Urothelium cell line (cell line): ENCODE measurements at regions not wholly inside any gene's neighbourhood (a gene's known extent, or its start where the extent isn't known, plus 50 kb on each side); places are given as distances from the start of the nearest gene placed in this dataset.

Experiments
- DNase-seq: peaks from one replicate; pipeline ENCODE4 v3.0.0; 2011; ENCODE audit warnings: low spot score, mixed read lengths
- FAIRE-seq: peaks from 2 replicates; lab custom pipeline; 2011; peaks lifted over from hg19 to GRCh38; lab: Jason Lieb, UNC

GRCh38 chr4:71151054-71151453, 157.6 kb downstream of the DCK start:
- no peak for DNase-seq
- FAIRE-seq: no peak

GRCh38 chr4:71156616-71157015, 163.2 kb downstream of the DCK start:
- FAIRE-seq: no peak
- no peak for DNase-seq

- DNase-seq (no peak), FAIRE-seq (no peak)
These were observed 168.9 kb downstream of the DCK start for GRCh38 chr4:71162386-71162785.

- FAIRE-seq (no peak), DNase-seq (no peak)
These were observed 169.9 kb downstream of the DCK start for GRCh38 chr4:71163317-71163716.

DNA sequence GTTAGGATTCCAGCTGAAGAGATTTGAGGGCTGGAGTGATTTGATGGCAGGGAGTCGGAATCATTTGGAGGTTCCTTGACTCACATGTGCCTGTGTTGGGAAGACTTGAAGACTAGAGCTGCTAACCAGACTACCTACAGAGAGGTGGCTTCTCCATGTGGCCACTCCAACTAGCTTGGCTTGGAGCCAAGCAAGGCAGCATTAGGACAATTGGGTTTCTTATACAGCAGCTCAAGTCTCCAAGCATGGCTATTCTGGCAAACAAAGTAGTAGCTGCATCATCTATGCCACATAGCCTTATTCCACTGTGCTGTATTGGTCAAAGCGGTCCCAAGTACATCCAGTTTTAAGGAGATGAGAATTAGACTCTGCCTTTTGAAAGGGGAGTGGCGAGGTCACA, 171.7 kb upstream of the SLC4A4 start:
- FAIRE-seq: peak; percentile 40
- DNase-seq: no peak

DNA sequence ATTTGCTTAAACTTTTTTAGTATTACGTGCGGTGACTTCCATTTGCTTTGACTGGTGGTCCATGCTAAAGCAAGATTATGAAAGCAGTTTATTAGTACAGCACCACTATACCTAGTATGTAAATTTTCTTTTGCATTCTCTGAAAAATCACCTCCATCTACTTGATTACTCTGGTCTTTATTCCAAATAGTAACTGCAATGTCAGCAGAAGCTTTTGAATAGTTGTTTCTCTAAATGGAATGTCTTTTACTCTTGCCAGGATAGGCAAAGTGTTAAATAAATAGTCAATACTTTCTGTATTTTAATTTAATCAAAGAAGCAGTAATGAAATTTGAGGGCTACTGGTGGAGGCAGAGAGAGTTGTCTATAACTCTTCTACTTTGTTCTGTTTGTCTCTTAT, 167.2 kb upstream of the SLC4A4 start:
- no peak for FAIRE-seq
- no peak for DNase-seq

DNA sequence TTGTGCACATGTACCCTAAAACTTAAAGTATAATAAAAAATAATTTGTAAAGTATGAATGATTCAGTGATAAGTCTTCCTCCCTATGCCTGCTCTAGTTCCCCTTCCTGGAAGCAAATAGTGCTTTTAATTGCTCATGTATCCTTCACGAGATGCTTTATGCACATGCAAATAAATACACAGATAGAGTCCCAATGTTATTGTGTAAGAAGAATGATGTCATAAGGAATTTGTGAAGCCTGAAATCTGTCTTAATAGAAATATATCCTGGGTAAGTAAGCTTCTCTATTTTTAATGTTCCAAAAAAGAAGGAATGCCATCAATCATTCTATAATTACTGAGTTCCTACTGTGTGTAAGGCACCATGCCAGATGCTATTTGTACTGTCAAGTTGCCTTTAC, 157.5 kb upstream of the SLC4A4 start:
- no peak for DNase-seq
- no peak for FAIRE-seq

GRCh38 chr4:71184195-71184781, 154.5 kb upstream of the SLC4A4 start:
- FAIRE-seq: no peak

GRCh38 chr4:71185037-71185436, 153.8 kb upstream of the SLC4A4 start:
- FAIRE-seq (no peak), DNase-seq (no peak)

More at GRCh38 chr4:71184195-71184781, 154.5 kb upstream of the SLC4A4 start:
- DNase-seq: peak; percentile 53

DNA sequence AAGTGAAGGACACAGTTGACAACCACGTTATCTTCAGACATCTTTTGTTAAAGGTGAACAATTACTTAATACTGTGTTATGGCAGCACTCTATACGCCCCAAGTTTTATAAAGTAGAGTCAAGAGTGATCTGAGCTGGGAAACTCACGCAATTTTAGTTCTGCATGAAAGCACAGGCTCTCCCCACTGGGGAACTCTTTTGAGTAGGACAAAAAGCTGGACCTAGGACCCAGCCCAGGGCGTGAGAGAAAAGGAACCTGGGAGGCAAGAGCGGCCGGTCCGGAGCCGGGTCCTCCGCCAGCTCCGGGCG, 152.6 kb upstream of the SLC4A4 start:
- no peak for DNase-seq
- FAIRE-seq: no peak

GRCh38 chr4:71186566-71187403, 152.0 kb upstream of the SLC4A4 start:
- DNase-seq: peak; percentile 91
- FAIRE-seq: no peak

DNA sequence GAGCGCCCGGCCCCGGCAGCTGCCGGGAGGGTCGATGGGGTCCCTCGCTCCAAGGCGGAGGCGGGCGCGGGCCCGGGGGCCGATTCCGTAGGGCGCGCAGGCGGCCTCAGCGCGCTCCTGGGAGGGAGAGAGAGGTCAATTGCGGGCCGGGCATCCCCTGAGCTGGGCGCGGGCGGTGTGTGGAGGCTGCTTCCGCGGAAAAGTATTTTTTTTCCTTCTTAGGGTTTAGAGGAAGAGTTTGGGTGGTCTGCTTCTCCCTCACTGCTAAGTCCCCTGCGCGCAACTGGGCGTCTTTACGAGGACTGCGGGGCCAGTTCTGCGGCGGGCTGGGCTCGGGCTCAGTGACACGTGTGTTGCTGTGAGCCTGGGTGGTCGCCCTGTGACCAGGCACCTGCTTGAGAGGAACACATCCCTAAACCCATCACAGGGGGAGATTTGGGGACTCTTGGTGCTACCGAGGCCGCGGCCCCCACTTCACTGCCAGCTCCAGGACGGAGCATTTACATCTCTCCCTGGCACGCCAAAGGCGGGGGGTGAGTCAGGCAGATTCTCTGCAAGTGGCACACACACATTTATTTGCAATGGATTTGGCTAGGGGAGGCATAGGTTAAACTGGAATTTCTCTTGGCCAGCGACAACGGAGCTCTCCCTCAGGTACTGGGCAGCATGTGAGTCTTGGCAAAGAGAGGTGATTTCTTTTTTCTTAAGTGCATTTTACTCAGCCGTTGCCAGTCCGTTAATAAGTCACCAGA, 151.2 kb upstream of the SLC4A4 start:
- peak; percentile 54 for DNase-seq
- FAIRE-seq: no peak

DNA sequence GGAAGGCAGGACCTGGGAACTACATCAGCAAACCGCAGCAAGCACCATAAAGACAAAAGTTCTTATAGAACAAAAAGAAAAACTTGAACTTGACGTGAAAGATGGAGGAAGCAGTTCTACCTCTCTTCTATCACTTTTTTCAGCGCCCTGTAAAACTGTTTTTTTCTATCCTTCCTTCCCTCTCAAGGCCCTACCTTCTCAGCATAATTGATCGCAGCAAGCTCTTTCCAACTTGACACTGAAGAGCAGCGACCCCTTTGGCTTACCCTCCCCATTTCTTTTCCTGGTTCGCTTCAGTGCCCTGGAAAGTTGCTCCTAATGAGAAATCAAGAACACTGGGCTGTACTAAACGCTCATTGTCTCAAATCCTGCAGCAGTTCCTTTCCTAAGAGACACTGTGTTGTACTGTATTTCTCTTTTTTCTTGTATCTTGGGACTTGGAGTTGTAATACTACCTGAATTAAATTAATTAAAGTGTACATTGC, 150.6 kb upstream of the SLC4A4 start:
- FAIRE-seq (no peak), DNase-seq (no peak)

DNA sequence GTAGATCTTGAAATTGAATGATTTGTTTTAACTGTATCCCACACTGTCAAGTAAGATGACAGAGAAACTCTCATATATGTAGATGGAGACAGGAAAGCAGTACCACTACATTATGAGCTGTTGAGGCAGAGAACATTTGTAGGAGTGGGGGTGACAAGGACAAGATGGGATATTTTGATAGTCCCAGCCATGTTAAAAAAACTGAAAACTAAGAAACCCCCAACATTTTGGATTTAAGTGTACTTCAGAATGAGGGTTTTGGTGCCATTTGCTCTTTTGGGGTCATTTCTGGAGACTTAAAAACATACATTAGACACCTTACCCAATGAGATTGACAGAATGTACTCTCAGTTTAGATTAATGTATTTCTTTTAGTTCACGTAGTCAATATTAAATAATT, 149.9 kb upstream of the SLC4A4 start:
- no peak for FAIRE-seq

DNA sequence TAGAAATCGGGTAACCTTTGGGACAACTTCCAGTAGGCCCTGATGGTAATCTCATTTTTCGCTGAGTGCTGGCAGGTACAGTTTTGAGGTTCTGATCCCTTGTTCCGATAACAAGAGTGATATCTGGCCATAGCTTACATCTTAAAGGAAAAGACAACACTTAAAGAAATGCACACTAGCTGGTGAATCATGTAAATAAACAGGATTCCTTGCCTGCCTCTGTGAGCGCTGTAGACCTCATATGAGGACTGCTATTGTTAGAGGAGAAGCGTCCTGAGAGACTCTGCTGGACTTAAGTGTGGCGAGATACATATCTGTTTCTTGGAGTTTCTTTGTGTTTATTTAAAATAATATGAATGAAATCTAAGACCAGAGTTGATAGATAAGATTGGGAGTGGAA, 149.3 kb upstream of the SLC4A4 start:
- FAIRE-seq (no peak), DNase-seq (no peak)

More for the DNA sequence above, 149.9 kb upstream of the SLC4A4 start:
- no peak for DNase-seq

DNA sequence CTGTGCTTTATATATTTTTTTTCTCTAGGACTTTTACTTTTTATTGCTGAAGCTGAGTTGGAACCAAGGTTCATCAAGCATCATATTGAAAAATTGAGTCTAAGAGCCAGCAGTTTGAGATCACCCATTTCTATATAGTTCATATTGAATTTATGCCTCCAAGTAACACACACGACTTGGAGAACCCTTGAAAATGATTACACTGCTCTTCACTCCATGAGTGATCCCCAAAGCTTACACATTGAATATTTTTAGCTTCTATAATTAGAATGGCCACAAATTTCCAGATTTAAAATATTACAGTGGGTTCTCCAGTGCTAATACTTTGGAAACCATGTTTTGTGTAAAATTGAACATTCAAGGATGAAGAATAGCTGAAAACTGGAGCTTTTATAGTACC, 144.4 kb upstream of the SLC4A4 start:
- no peak for DNase-seq
- no peak for FAIRE-seq

- FAIRE-seq: no peak
- peak; percentile 38 for DNase-seq
These were observed 142.9 kb upstream of the SLC4A4 start for GRCh38 chr4:71195924-71196323.

DNA sequence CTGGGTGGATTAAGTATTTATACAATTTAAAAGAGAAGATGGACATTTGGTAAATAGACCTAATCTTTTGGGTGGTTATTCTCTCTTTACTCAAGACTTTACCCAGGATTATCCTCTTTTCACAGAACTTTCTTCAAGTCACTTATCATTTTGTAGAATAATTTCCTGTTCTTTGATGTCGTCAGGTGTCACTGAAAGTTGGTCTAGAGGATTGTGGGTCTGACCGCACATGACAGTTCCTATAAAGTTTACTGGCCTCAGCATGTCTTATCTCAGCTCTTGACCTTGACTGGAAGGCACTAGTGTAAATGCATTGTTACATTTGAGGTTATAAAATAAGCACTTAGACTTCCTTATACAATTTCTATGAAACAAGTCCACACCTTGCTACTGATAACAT, 139.9 kb upstream of the SLC4A4 start:
- FAIRE-seq: no peak
- DNase-seq: no peak

DNA sequence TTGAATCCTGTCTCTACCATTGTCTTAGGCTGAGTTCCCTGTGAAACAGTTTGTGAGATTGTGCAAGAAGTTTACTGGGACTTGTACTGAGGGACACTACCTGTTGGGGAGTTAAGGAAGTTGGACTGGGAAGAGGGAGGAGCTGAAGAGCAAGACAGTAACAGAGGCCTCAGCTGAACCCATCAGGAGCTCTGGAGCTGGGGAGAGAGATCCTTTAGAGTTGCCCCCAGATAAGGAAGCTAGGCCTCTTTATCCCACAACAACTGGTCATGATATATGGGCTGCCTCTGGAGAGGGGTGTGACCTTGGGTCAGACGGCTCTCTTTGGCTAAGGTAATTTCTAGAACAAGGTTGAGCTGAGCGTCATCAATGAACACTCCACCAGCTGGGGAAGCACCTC, 137.8 kb upstream of the SLC4A4 start:
- FAIRE-seq (no peak), DNase-seq (no peak)

DNA sequence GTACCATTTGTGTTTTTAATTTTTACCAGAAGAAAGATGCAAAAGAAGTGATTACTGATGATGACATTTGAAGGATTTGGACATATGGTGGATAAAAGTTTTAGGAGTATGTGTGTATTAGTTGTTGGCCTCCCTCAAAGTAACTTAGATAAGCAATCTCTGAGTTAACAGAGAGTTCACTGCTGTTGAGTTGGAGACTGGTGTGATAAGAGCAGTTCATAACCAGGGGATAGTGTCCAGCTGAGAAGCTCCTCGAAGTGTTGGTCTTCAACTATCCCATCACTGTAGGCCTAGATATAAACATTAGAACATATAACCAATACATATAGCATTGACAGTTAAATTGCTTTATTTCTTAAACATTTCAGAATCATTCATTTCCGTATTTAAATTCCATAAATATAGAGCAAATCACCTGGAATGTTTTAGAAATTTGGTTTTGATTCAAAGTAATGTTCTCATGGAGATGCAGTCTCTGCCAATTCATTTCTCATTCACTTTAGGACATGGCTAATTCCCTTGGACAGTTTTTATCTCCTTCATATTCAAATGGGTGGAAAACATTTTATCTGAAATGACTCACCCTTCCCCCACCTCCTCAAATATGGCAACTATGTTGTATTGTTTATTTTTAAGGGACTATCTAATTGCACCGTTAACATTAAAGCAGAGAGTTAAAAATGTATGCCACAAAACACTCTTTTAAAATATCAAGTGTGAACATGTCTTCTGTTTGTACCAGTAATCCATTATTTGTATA, 136.8 kb upstream of the SLC4A4 start:
- peak; percentile 46 for FAIRE-seq
- DNase-seq: no peak

GRCh38 chr4:71202705-71203104, 136.1 kb upstream of the SLC4A4 start:
- no peak for FAIRE-seq

More at GRCh38 chr4:71202705-71203104, 136.1 kb upstream of the SLC4A4 start:
- DNase-seq: no peak
